Uterus (tissue), 3 donors: ENCODE measurements at regions not wholly inside any gene's neighbourhood (a gene's known extent, or its start where the extent isn't known, plus 50 kb on each side); places are given as distances from the start of the nearest gene placed in this dataset.
A peak's percentile ranks its signal among the peaks of the same experiment; 100 is the strongest.
"Not testable (repeated sequence)": the region's sequence is repeated elsewhere in the genome, so short reads cannot be mapped to it uniquely, and the experiment has no call there.

ENCODE experiments used
- DNase-seq, 2 donors: peaks; one replicate each; pipeline ENCODE4 v3.0.0-alpha.2; 2019 to 2020
- H3K27ac ChIP-seq, 2 donors: fragments of 200-600 bp; sonication (generic); 1 replicate in 1 of 2; 2 replicates in 1 of 2; pipeline ENCODE4 v1.5.1; 2016 to 2018
- H3K27me3 ChIP-seq, 2 donors: fragments of 200-600 bp; sonication (generic); one replicate each; pipeline ENCODE4 v1.5.1; 2018 to 2019; ENCODE audit warnings: control low read depth in 1 of 2
- H3K36me3 ChIP-seq, 2 donors: fragments of 200-600 bp; sonication (generic); one replicate each; pipeline ENCODE4 v1.5.1; 2019; ENCODE audit warnings: control low read depth in 1 of 2
- H3K4me1 ChIP-seq, 2 donors: fragments of 200-600 bp; sonication (generic); one replicate each; pipeline ENCODE4 v1.5.1; 2018 to 2019; ENCODE audit warnings: control low read depth in 1 of 2
- H3K4me3 ChIP-seq, 2 donors: fragments of 200-600 bp; sonication (generic); 1 replicate in 1 of 2; 2 replicates in 1 of 2; pipeline ENCODE4 v1.5.1; 2018 to 2019; ENCODE audit warnings: mild to moderate bottlenecking in 1 of 2
- H3K9me3 ChIP-seq, 2 donors: fragments of 200-600 bp; sonication (generic); one replicate each; pipeline ENCODE4 v1.5.1; 2019; ENCODE audit warnings: control low read depth in 1 of 2
- CTCF ChIP-seq, 4 experiments: fragments of 200-600 bp in 2 of 4; fragments of 450-650 bp in 2 of 4; sonication (generic) in 2 of 4; IDR thresholded peaks; one replicate each; pipeline ENCODE4 v1.5.1; 2016 to 2019; ENCODE audit warnings: antibody characterized with exemption in 4 of 4, mild to moderate bottlenecking in 2 of 4, moderate library complexity in 1 of 4
- POLR2A ChIP-seq, 2 donors: fragments of 450-650 bp; IDR thresholded peaks; one replicate each; pipeline ENCODE4 v1.6.1; 2016; ENCODE audit warnings: antibody characterized with exemption in 2 of 2, mild to moderate bottlenecking in 1 of 2, moderate library complexity in 1 of 2
- intact Hi-C: fragments of 100-400 bp; cut with DNase I; formaldehyde crosslinking; loops from one replicate; pipeline ENCODE4 v1.15.1; 2023; ENCODE audit warnings: low total_unique reads
- donor health status: DM: yes; HTN: yes; CAD: no.

DNA sequence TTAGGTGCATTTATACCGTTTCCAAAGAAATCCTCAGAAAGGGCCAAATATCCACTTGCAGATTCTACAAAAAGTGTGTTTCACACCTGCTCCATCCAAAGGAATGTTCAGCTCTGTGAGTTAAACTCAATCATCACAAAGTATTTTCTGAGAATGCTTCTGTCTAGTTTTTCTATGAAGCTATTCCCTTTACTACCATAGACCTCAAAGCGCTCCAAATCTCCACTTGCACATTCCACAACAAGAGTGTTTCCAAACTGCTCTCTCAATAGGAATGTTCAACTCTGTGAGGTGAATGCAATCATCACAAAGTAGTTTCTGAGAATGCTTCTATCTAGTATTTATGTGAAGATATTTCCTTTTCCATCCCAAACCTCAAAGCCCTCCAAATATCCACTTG lies 412.7 kb upstream of the WSB1 start:
- TF ChIP-seq CTCF (IDR thresholded peaks at IDR 0.05) (peak in 1 of 4 experiments; percentile 40), POLR2A (IDR thresholded peaks at IDR 0.05) (peak; percentile 23 to 64)
- H3K36me3 ChIP-seq, H3K4me3 ChIP-seq, H3K4me1 ChIP-seq, intact Hi-C loops, H3K9me3 ChIP-seq, H3K27ac ChIP-seq, DNase-seq, H3K27me3 ChIP-seq: not testable (repeated sequence)

GRCh38 chr17:26882097-26882761 lies 411.7 kb upstream of the WSB1 start:
- H3K27ac ChIP-seq, H3K4me1 ChIP-seq, DNase-seq, intact Hi-C loops, H3K36me3 ChIP-seq, H3K9me3 ChIP-seq, H3K27me3 ChIP-seq, H3K4me3 ChIP-seq: not testable (repeated sequence)

DNA sequence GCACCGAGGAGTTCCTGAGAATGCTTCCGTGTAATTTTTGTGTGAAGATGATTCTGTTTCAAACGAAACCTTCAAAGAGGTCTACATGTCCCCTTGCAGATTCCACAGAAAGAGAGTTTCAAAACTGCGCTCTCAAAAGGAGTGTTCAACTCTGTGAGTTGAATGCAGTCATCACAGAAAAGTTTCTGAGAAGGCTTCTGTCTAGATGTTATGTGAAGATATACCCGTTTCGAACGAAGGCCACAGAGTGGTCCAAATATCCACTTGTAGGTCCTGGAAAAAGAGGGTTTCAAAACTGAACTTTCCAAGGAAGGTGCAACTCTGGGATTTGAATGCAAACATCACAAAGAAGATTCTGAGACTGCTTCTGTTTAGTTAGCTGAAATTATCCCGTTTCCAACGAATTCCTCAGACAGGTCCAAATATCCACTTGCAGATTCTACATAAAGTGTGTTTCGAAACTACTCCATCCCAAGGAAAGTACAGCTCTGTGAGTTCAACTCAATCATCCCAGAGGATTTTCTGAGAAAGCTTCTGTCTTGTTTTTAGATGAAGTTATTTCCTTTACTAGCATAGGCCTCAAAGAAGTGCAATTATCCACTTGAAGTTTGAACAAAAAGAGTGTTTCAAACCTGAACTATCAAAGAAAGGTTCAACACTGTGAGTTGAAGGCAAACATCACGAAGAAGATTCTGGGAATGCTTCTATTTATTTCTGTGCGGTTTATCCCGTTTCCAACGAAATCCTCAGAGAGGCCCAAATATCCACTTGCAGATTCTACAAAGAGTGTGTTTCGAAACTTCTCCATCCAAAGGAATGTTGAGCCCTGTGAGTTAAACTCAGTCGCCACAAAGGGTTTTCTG lies 409.8 kb upstream of the WSB1 start:
- H3K36me3 ChIP-seq, H3K4me1 ChIP-seq, H3K9me3 ChIP-seq, H3K4me3 ChIP-seq, DNase-seq, H3K27me3 ChIP-seq, H3K27ac ChIP-seq, intact Hi-C loops: not testable (repeated sequence)

DNA sequence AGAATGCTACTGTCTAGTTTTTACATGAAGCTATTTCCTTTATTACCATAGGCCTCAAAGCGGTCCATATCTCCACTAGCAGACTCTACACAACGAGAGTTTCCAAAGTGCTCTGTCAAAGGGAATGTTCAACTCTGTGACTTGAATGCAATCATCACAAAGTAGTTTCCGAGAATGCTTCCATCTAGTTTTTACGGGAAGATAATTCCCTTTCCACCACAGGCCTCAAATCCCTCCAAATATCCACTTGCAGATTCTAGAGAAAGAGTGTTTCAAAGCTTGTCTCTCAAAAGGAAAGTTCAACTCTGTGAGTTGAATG lies 409.2 kb upstream of the WSB1 start:
- intact Hi-C loops, H3K9me3 ChIP-seq, H3K4me3 ChIP-seq, H3K27me3 ChIP-seq, H3K27ac ChIP-seq, DNase-seq, H3K4me1 ChIP-seq, H3K36me3 ChIP-seq: not testable (repeated sequence)

DNA sequence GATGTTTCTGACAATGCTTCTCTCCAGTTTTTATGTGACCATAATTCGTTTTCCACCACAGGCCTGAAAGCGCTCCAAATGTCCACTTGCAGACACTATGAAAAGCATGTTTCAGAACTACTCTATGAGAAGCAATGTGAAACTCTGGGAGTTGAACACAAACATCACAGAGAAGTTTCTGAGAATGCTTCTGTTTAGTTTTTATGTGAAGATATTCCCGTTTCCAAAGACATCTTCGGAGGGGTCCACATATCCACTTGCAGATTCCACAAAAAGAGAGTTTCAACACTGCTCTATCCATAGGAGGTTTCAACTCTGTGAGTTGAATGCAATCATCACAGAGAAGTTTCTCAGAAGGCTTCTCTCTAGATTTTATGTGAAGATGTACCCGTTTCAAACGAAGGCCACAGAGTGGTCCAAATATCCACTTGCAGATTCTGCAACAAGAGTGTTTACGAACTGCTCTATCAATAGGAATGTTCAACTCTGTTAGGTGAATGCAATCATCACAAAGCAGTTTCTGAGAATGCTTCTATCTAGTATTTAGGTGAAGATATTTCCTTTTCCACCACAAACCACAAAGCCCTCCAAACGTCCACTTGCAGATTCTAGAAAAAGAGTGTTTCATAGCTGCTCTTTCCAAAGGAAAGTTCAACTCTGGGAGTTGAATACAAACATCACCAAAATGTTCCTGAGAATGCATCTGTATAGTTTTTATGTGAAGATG lies 408.5 kb upstream of the WSB1 start:
- H3K27me3 ChIP-seq, H3K36me3 ChIP-seq, H3K4me3 ChIP-seq, H3K9me3 ChIP-seq, H3K27ac ChIP-seq, intact Hi-C loops, H3K4me1 ChIP-seq: not testable (repeated sequence)
- TF ChIP-seq CTCF (IDR thresholded peaks at IDR 0.05) (peak in 1 of 4 experiments; percentile 16), POLR2A (IDR thresholded peaks at IDR 0.05) (peak in 1 of 2 donors; percentile 20)
- peak in 1 of 2 donors; percentile 11 for DNase-seq
